ENCODE measurements at regions not wholly inside any gene's neighbourhood (a gene's known extent, or its start where the extent isn't known, plus 50 kb on each side); places are given as distances from the start of the nearest gene placed in this dataset.

GRCh38 chr2:145822892-145823534, 1303.1 kb upstream of the ZEB2 start:
- intact Hi-C loops (cut with DNase I, micrococcal nuclease), result no loop called here
- Histone ChIP-seq H3K36me3 (ENCODE audit: low read depth) (no peaks in the 10 kb centered on the region), H3K4me1 (ENCODE audit: low read depth) (no peaks in the 10 kb centered on the region), H3K4me3 (no peak overlapping the region), H3K9me3 (no peaks in the 10 kb centered on the region)
- no peak for TF ChIP-seq CTCF (IDR thresholded peaks at IDR 0.05)
- ATAC-seq, result no peak
- no peak for DNase-seq

GRCh38 chr2:145820651-145821050, 1300.7 kb upstream of the ZEB2 start:
- H3K4me3 ChIP-seq, result no peak overlapping the region
- H3K36me3 ChIP-seq (ENCODE audit: low read depth), result no peaks in the 10 kb centered on the region
- no peak for ATAC-seq
- no peak for DNase-seq
- no peaks in the 10 kb centered on the region for H3K4me1 ChIP-seq (ENCODE audit: low read depth)
- no peaks in the 10 kb centered on the region for H3K9me3 ChIP-seq
- TF ChIP-seq CTCF (IDR thresholded peaks at IDR 0.05), result no peak
- intact Hi-C loops (cut with DNase I, micrococcal nuclease), result no loop called here

GRCh38 chr2:145818890-145819504, 1299.1 kb upstream of the ZEB2 start:
- TF ChIP-seq CTCF (IDR thresholded peaks at IDR 0.05), result no peak
- DNase-seq (no peak), ATAC-seq (no peak)
- H3K9me3 ChIP-seq, result no peaks in the 10 kb centered on the region
- H3K4me1 ChIP-seq (ENCODE audit: low read depth), result no peaks in the 10 kb centered on the region
- intact Hi-C loops (cut with DNase I, micrococcal nuclease), result no loop called here
- H3K4me3 ChIP-seq, result no peak overlapping the region
- H3K36me3 ChIP-seq (ENCODE audit: low read depth), result no peaks in the 10 kb centered on the region

- Histone ChIP-seq H3K4me1 (ENCODE audit: low read depth) (no peaks in the 10 kb centered on the region), H3K9me3 (no peaks in the 10 kb centered on the region), H3K4me3 (no peak overlapping the region), H3K36me3 (ENCODE audit: low read depth) (no peaks in the 10 kb centered on the region)
- DNase-seq, result no peak
- TF ChIP-seq CTCF (IDR thresholded peaks at IDR 0.05), result no peak
- no peak for ATAC-seq
- intact Hi-C loops (cut with DNase I, micrococcal nuclease), result no loop called here
Measured at GRCh38 chr2:145815933-145816332, 1296.0 kb upstream of the ZEB2 start.

- Histone ChIP-seq H3K36me3 (ENCODE audit: low read depth) (no peaks in the 10 kb centered on the region), H3K4me3 (no peak overlapping the region), H3K9me3 (no peaks in the 10 kb centered on the region), H3K4me1 (ENCODE audit: low read depth) (no peaks in the 10 kb centered on the region)
- no peak for ATAC-seq
- DNase-seq, result no peak
- intact Hi-C loops (cut with DNase I, micrococcal nuclease), result no loop called here
- TF ChIP-seq CTCF (IDR thresholded peaks at IDR 0.05), result no peak
Measured at GRCh38 chr2:145813481-145813880, 1293.6 kb upstream of the ZEB2 start.

Measured in mucosa of descending colon (tissue), 3 donors.